ENCODE measurements at regions not wholly inside any gene's neighbourhood (a gene's known extent, or its start where the extent isn't known, plus 50 kb on each side); places are given as distances from the start of the nearest gene placed in this dataset.

DNA sequence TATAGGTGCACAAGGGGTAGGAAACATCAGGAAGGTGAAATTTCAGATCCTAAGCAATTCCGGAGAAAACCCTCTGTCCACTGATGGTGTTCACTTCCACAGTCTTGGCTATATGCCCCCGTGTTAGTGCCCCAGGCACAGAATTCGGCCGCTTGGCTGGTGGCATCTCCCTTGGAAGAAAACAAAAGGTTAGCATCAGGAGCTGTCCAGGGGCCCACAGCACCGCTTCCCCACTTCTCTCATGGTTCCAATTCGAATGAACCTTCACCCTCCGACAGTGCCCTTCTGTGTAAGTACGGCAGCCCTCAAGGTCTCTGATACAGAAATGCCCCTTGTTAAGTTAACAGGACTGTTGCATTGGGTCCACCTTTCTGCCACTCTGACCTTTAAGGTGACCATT lies 409.0 kb downstream of the GADD45G start:
- no peak overlapping the region for H3K27ac ChIP-seq (ENCODE audit: low read depth, low read length)
- no peaks in the 10 kb centered on the region for H3K36me3 ChIP-seq (ENCODE audit: control insufficient read depth, insufficient read depth, low read length)
- peaks cover 2% of the 10 kb centered on the region; the same call in 1 of the 2 replicates for H3K9me3 ChIP-seq (ENCODE audit: control insufficient read depth, insufficient read depth, low read depth, low read length)
- no peaks in the 10 kb centered on the region for H3K27me3 ChIP-seq (ENCODE audit: control insufficient read depth, insufficient read depth, low read length)
- H3K9ac ChIP-seq (ENCODE audit: low read length): no peak overlapping the region
- H3K4me1 ChIP-seq (ENCODE audit: control insufficient read depth, insufficient read depth, low read length): no peaks in the 10 kb centered on the region
- no peak overlapping the region for H3K4me3 ChIP-seq (ENCODE audit: low read depth, low read length)

DNA sequence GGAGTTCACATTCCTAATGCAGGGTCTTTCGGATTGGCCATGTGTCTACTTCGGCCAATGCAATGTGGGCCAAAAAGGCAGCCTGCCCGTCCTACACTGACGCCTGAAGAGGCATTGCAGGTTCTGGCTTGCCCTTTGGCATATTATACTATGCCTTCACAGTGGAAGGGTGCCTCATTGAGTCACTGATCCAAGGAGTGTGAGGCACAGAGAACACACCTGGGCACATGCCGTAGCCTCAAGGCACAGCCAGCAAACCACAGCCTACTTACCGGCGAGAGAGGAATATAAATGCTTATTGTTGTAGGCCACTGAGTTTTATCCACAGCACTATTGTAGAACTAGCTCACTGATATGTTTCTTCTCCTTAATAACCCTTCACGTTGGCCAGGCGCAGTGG lies 409.6 kb downstream of the GADD45G start:
- Histone ChIP-seq H3K9ac (ENCODE audit: low read length) (no peak overlapping the region), H3K9me3 (ENCODE audit: control insufficient read depth, insufficient read depth, low read depth, low read length) (peaks cover 2% of the 10 kb centered on the region; the same call in 1 of the 2 replicates), H3K27ac (ENCODE audit: low read depth, low read length) (no peak overlapping the region), H3K36me3 (ENCODE audit: control insufficient read depth, insufficient read depth, low read length) (no peaks in the 10 kb centered on the region), H3K4me1 (ENCODE audit: control insufficient read depth, insufficient read depth, low read length) (no peaks in the 10 kb centered on the region), H3K27me3 (ENCODE audit: control insufficient read depth, insufficient read depth, low read length) (no peaks in the 10 kb centered on the region), H3K4me3 (ENCODE audit: low read depth, low read length) (no peak overlapping the region)

DNA sequence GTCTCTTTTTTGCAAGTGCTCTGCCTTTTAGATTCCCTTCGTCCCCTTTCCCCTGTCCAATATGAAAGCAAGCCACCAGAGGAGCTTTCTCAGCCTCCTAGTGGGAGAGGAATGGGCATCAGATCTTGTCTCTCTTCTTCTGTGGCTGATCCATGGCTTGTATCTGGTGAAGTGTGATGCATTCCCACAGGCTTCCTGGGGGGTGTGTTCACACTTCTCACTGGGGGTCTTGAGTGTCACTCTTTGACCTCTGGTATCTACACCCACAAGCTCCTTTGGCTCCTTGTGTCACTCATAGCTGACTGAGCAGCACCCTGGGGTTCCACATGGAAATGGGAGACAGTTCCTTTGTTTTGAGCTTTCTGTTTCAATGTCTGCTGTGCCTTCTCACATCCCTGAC lies 411.5 kb downstream of the GADD45G start:
- H3K4me3 ChIP-seq (ENCODE audit: low read depth, low read length): no peak overlapping the region
- no peaks in the 10 kb centered on the region for H3K27me3 ChIP-seq (ENCODE audit: control insufficient read depth, insufficient read depth, low read length)
- H3K4me1 ChIP-seq (ENCODE audit: control insufficient read depth, insufficient read depth, low read length): no peaks in the 10 kb centered on the region
- H3K9me3 ChIP-seq (ENCODE audit: control insufficient read depth, insufficient read depth, low read depth, low read length): peaks cover 2% of the 10 kb centered on the region; the same call in 1 of the 2 replicates
- no peaks in the 10 kb centered on the region for H3K36me3 ChIP-seq (ENCODE audit: control insufficient read depth, insufficient read depth, low read length)
- no peak overlapping the region for H3K27ac ChIP-seq (ENCODE audit: low read depth, low read length)
- no peak overlapping the region for H3K9ac ChIP-seq (ENCODE audit: low read length)

DNA sequence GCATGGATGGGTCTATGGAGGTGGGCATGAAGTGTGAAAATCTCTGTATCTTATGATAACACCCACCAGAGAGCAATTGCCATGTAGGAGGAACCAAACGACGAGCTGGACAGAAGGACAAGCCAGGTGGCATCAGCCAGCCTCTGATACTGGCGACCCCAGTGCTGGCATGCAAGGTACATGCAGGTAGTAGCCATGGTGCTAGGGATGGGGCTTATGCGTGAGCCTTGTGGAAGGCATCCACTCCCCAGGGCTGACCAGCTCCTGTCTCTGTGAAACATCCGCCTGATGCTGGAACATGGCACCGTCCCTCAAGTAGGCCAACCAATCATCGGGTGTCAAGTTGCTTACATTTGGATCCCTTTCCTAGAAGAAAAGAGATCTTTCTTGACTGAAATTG lies 412.9 kb downstream of the GADD45G start:
- Histone ChIP-seq H3K9ac (ENCODE audit: low read length) (no peak overlapping the region), H3K36me3 (ENCODE audit: control insufficient read depth, insufficient read depth, low read length) (no peaks in the 10 kb centered on the region), H3K9me3 (ENCODE audit: control insufficient read depth, insufficient read depth, low read depth, low read length) (no peaks in the 10 kb centered on the region; the same call in 1 of the 2 replicates), H3K4me3 (ENCODE audit: low read depth, low read length) (no peak overlapping the region), H3K4me1 (ENCODE audit: control insufficient read depth, insufficient read depth, low read length) (no peaks in the 10 kb centered on the region), H3K27me3 (ENCODE audit: control insufficient read depth, insufficient read depth, low read length) (no peaks in the 10 kb centered on the region), H3K27ac (ENCODE audit: low read depth, low read length) (no peak overlapping the region)

DNA sequence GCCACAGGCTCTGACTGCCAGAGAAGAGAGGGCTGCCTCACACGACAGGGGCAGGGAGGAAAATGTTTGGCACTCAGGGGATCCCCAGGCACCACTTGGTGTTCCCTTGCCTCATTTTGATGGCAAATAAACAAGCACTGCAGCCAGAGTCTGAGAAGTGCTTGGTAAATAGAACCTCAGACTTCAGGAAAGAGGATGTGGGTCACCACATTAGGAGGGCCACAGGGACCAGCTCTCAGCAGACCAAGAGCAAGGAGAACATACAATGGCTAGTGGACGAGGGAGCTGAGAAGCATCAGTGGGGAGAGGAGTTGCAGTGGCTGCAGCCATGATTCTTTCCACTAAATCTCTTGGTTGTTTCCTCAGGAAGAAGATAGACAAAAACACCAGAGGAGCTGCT lies 413.9 kb downstream of the GADD45G start:
- no peaks in the 10 kb centered on the region; the same call in 1 of the 2 replicates for H3K9me3 ChIP-seq (ENCODE audit: control insufficient read depth, insufficient read depth, low read depth, low read length)
- H3K4me1 ChIP-seq (ENCODE audit: control insufficient read depth, insufficient read depth, low read length): no peaks in the 10 kb centered on the region
- no peaks in the 10 kb centered on the region for H3K36me3 ChIP-seq (ENCODE audit: control insufficient read depth, insufficient read depth, low read length)
- H3K27me3 ChIP-seq (ENCODE audit: control insufficient read depth, insufficient read depth, low read length): no peaks in the 10 kb centered on the region
- no peak overlapping the region for H3K4me3 ChIP-seq (ENCODE audit: low read depth, low read length)
- no peak overlapping the region for H3K27ac ChIP-seq (ENCODE audit: low read depth, low read length)
- H3K9ac ChIP-seq (ENCODE audit: low read length): no peak overlapping the region

DNA sequence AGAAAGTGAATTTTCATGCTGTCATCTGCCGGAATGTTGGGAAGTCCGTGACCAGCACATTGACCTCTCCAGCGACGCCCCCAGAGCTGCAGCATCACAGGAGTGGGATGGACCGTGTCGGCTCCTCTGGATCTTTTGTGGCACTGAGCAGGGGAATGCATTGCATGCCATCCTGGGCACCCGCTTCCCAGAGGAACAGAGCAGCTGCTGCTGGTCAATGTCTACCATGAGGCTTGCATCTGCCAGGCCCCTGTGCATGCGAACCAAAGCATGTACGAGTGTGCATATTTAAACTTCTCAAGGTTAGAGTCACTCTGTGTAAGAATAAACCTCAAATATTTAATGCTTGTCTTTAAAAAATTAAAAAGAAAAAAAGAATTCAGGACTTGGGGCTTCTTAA lies 414.8 kb downstream of the GADD45G start:
- Histone ChIP-seq H3K27ac (ENCODE audit: low read depth, low read length) (no peak overlapping the region), H3K4me1 (ENCODE audit: control insufficient read depth, insufficient read depth, low read length) (no peaks in the 10 kb centered on the region), H3K9ac (ENCODE audit: low read length) (no peak overlapping the region), H3K9me3 (ENCODE audit: control insufficient read depth, insufficient read depth, low read depth, low read length) (no peaks in the 10 kb centered on the region; the same call in 1 of the 2 replicates), H3K36me3 (ENCODE audit: control insufficient read depth, insufficient read depth, low read length) (no peaks in the 10 kb centered on the region), H3K4me3 (ENCODE audit: low read depth, low read length) (no peak overlapping the region), H3K27me3 (ENCODE audit: control insufficient read depth, insufficient read depth, low read length) (no peaks in the 10 kb centered on the region)

DNA sequence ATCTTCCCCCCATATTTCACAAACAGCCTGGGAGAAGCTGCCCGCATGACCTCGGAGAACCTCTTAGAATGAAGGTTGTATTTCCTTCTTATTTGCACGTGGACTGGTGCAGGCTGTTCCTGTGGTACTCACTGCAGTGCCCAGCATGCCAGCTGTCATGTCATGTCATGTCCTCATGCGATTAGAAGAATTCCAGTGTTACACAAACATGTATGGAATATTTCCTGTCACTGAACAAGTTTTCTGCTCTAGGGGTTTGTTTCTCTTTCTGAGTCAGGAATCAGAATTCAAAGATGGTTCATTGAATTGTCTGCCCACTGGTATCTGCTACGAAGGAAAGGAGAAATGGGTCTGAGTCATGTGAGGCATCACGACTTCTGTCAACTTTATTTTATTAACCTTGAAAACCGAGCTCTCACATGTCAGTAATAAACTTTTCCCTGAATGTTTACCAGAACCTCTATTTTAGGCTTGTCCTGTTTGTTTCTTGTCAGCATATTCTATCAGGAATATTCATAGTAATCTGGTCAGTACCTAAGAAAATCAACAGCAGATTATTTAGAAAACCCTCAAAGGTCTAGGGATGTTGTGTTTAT lies 415.6 kb downstream of the GADD45G start:
- no peak overlapping the region for H3K4me3 ChIP-seq (ENCODE audit: low read depth, low read length)
- no peaks in the 10 kb centered on the region for H3K27me3 ChIP-seq (ENCODE audit: control insufficient read depth, insufficient read depth, low read length)
- H3K27ac ChIP-seq (ENCODE audit: low read depth, low read length): no peak overlapping the region
- no peaks in the 10 kb centered on the region for H3K4me1 ChIP-seq (ENCODE audit: control insufficient read depth, insufficient read depth, low read length)
- no peaks in the 10 kb centered on the region for H3K36me3 ChIP-seq (ENCODE audit: control insufficient read depth, insufficient read depth, low read length)
- H3K9me3 ChIP-seq (ENCODE audit: control insufficient read depth, insufficient read depth, low read depth, low read length): no peaks in the 10 kb centered on the region; the same call in 1 of the 2 replicates
- no peak overlapping the region for H3K9ac ChIP-seq (ENCODE audit: low read length)

DNA sequence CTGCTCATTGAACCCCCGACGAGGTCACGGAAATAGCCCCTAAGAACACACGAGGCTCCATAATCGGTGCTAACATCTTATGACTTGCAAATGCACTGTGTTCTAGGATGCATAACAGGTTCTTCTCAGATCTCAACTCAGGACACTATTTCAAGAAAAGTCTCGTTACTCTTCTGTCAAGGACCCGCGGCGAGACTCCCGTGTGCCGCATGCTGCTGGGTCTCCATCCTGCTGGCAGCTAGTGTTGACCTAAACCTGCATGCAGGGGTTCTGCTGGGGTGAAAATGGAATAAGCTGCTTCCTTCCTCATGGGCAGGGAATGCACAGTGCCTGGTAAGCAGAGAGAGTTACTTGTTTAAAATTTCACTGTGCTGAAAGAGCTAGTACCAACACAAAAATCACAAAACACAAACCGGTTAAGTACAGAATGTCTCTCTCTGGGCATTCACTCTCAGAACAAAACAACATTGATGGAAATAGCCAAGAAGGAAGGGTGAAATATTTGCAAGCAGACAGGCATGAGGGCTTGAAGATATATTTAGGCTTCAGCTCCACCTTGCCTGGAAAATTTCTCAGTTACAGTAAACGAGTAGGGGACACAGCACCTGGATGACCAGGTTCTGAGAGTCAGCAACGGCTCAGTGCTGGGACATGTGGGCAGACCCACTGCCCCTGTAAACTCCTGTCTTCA lies 416.5 kb downstream of the GADD45G start:
- no peaks in the 10 kb centered on the region for H3K36me3 ChIP-seq (ENCODE audit: control insufficient read depth, insufficient read depth, low read length)
- H3K9me3 ChIP-seq (ENCODE audit: control insufficient read depth, insufficient read depth, low read depth, low read length): no peaks in the 10 kb centered on the region; the same call in 1 of the 2 replicates
- H3K27ac ChIP-seq (ENCODE audit: low read depth, low read length): no peak overlapping the region
- H3K27me3 ChIP-seq (ENCODE audit: control insufficient read depth, insufficient read depth, low read length): no peaks in the 10 kb centered on the region
- no peak overlapping the region for H3K9ac ChIP-seq (ENCODE audit: low read length)
- no peak overlapping the region for H3K4me3 ChIP-seq (ENCODE audit: low read depth, low read length)
- H3K4me1 ChIP-seq (ENCODE audit: control insufficient read depth, insufficient read depth, low read length): peaks cover 2% of the 10 kb centered on the region; the same call in 1 of the 2 replicates

DNA sequence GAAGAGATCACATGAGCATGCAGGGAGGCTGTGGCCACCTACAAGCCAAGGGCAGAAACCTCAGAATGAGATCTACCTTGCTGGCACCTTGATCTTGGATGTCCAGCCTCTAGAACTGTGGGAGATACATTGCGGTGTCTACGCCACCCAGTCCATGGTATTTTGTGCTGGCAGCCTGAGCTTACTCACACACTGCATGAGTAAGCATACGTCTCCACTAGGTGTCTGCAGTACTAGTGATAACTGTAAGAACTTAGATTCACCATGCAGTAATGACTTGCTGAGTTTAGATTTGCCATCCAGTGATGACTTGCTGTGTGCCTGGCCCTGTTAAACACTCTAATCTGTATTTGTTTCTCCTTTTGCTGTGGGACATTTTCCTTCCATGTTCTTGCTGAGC lies 417.7 kb downstream of the GADD45G start:
- H3K27me3 ChIP-seq (ENCODE audit: control insufficient read depth, insufficient read depth, low read length): no peaks in the 10 kb centered on the region
- no peaks in the 10 kb centered on the region; the same call in 1 of the 2 replicates for H3K9me3 ChIP-seq (ENCODE audit: control insufficient read depth, insufficient read depth, low read depth, low read length)
- H3K4me3 ChIP-seq (ENCODE audit: low read depth, low read length): no peak overlapping the region
- H3K9ac ChIP-seq (ENCODE audit: low read length): no peak overlapping the region
- H3K36me3 ChIP-seq (ENCODE audit: control insufficient read depth, insufficient read depth, low read length): no peaks in the 10 kb centered on the region
- H3K4me1 ChIP-seq (ENCODE audit: control insufficient read depth, insufficient read depth, low read length): peaks cover 13% of the 10 kb centered on the region
- H3K27ac ChIP-seq (ENCODE audit: low read depth, low read length): no peak overlapping the region

DNA sequence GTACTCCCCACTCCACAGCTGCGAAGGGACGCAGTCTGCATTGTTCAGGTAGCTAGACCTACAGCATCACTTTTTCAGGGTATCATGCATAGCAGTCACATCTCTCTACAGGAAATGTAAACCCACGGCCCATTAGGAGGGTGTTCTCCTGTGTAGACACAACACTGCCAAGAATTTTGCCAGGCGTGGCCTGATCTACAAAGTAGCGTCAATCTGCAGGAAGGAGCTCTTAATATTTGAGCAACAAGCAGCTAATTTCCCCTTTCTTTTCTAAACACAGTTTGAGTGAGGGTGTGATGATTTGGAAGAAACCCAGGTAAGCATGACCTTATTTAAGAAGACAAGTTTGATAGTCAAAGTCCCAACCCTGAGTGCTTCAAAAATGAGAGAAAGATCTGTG lies 419.0 kb downstream of the GADD45G start:
- Histone ChIP-seq H3K9ac (ENCODE audit: low read length) (no peak overlapping the region), H3K9me3 (ENCODE audit: control insufficient read depth, insufficient read depth, low read depth, low read length) (no peaks in the 10 kb centered on the region; the same call in 1 of the 2 replicates), H3K27ac (ENCODE audit: low read depth, low read length) (no peak overlapping the region), H3K36me3 (ENCODE audit: control insufficient read depth, insufficient read depth, low read length) (no peaks in the 10 kb centered on the region), H3K4me1 (ENCODE audit: control insufficient read depth, insufficient read depth, low read length) (peaks cover 13% of the 10 kb centered on the region), H3K27me3 (ENCODE audit: control insufficient read depth, insufficient read depth, low read length) (no peaks in the 10 kb centered on the region), H3K4me3 (ENCODE audit: low read depth, low read length) (no peak overlapping the region)

DNA sequence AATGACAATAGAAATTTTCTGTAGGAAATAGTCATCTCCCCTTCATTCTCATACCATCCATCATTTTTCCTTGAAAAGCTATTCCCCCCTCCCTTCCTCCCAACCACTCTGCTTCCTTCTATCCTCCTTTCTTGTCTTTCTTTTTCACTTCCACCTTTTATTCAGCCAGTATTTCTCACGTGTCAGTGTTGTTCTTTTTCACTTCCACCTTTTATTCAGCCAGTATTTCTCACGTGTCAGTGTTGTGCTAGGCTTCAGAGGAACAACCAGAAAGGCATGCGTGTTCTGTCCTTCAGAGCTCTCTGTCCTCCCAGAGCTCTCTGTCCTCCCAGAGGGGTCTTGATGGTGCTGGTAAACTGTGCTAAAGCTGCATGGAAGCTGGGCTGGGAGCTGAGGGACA lies 419.6 kb downstream of the GADD45G start:
- Histone ChIP-seq H3K36me3 (ENCODE audit: control insufficient read depth, insufficient read depth, low read length) (no peaks in the 10 kb centered on the region), H3K9ac (ENCODE audit: low read length) (no peak overlapping the region), H3K4me3 (ENCODE audit: low read depth, low read length) (no peak overlapping the region), H3K27me3 (ENCODE audit: control insufficient read depth, insufficient read depth, low read length) (no peaks in the 10 kb centered on the region), H3K4me1 (ENCODE audit: control insufficient read depth, insufficient read depth, low read length) (peaks cover 13% of the 10 kb centered on the region), H3K9me3 (ENCODE audit: control insufficient read depth, insufficient read depth, low read depth, low read length) (no peaks in the 10 kb centered on the region; the same call in 1 of the 2 replicates), H3K27ac (ENCODE audit: low read depth, low read length) (no peak overlapping the region)

Data from HUES6 (cell line).